HepG2 (cell line): ENCODE measurements at regions not wholly inside any gene's neighbourhood (a gene's known extent, or its start where the extent isn't known, plus 50 kb on each side); places are given as distances from the start of the nearest gene placed in this dataset.

ENCODE experiments used
- ATAC-seq: fragments of 200-7000 bp; cut with Tn5 transposase; 3 replicates; pipeline ENCODE4 v1.9.1; 2020; ENCODE audit warnings: mild to moderate bottlenecking, moderate library complexity
- BruUV-seq: library from RNA; stranded (reverse); fragments of 400-500 nt; replicated peaks from 2 replicates; lab custom pipeline; 2021; lab: Mats Ljungman, UMichigan
- CTCF ChIA-PET: fragments of 300-600 bp; formaldehyde crosslinking; extraction: SDS; loops from one replicate; lab custom pipeline; 2021; ENCODE audit warnings: low total read pairs, inconsistent platforms, low intra/inter-chr PET ratio; lab: Yijun Ruan, JAX
- POLR2A ChIA-PET: fragments of 350-600 bp; sonication (Branson Sonifier 250); formaldehyde crosslinking; loops from one replicate; lab custom pipeline; 2020; ENCODE audit warnings: antibody characterized with exemption, inconsistent platforms; lab: Yijun Ruan, JAX
- DNase-seq: peaks from one replicate; pipeline ENCODE4 v3.0.0-alpha.2; 2015; ENCODE audit warnings: low spot score
- FAIRE-seq: peaks from 3 replicates; lab custom pipeline; 2011; peaks lifted over from hg19 to GRCh38; lab: Jason Lieb, UNC
- H2AFZ ChIP-seq: one replicate; pipeline ENCODE4 v1.6.1; 2011; ENCODE audit warnings: low read length, inconsistent platforms
- H3K27ac ChIP-seq: fragments of 300-600 bp; 3 replicates; pipeline ENCODE4 v1.8.0; 2011; ENCODE audit warnings: mixed run types, mild to moderate bottlenecking, mixed read lengths, low read length, inconsistent platforms; ENCODE audit not compliant: insufficient read depth; ENCODE audit errors: extremely low read length
- H3K27me3 ChIP-seq, 2 experiments: fragments of 200-600 bp in 1 of 2; 2 replicates in 1 of 2; 3 replicates in 1 of 2; pipeline versions ENCODE4 v1.6.0 to v1.8.0; 2011; ENCODE audit warnings: low read length in 2 of 2, mild to moderate bottlenecking in 2 of 2, moderate library complexity in 2 of 2, inconsistent platforms in 1 of 2; ENCODE audit not compliant: insufficient read depth in 2 of 2, control insufficient read depth in 1 of 2
- H3K36me3 ChIP-seq, 2 experiments: fragments of 200-600 bp in 1 of 2; replicated peaks in 1 of 2; 2 replicates in 1 of 2; 3 replicates in 1 of 2; pipeline versions ENCODE4 v1.5.1 to v1.8.0; 2011; ENCODE audit warnings: low read length in 2 of 2, inconsistent platforms in 1 of 2; ENCODE audit not compliant: insufficient read depth in 2 of 2, control insufficient read depth in 1 of 2
- H3K4me1 ChIP-seq: 2 replicates; pipeline ENCODE4 v1.5.1; 2012; ENCODE audit warnings: low read length, inconsistent platforms; ENCODE audit not compliant: insufficient read depth
- H3K4me2 ChIP-seq: 2 replicates; pipeline ENCODE4 v1.6.0; 2011; ENCODE audit warnings: low read depth, low read length, inconsistent platforms
- H3K4me3 ChIP-seq, 3 experiments: fragments of 200-600 bp in 1 of 3; sonication (generic), shearing (Covaris generic) in 1 of 3; replicated peaks in 1 of 3; 2 replicates each; pipeline ENCODE4 v1.5.1; 2011 to 2016; ENCODE audit warnings: low read length in 3 of 3, inconsistent platforms in 2 of 3, low read depth in 2 of 3, mild to moderate bottlenecking in 2 of 3, control low read depth in 1 of 3, mixed read lengths in 1 of 3; ENCODE audit not compliant: insufficient read depth in 1 of 3
- H3K79me2 ChIP-seq: one replicate; pipeline ENCODE4 v1.6.1; 2011; ENCODE audit warnings: low read length, inconsistent platforms; ENCODE audit not compliant: insufficient read depth
- H3K9ac ChIP-seq: 2 replicates; pipeline ENCODE4 v1.6.0; 2011; ENCODE audit warnings: mild to moderate bottlenecking, low read depth, low read length, inconsistent platforms; ENCODE audit not compliant: insufficient read depth
- H3K9me3 ChIP-seq: 2 replicates; pipeline ENCODE4 v1.5.1; 2012; ENCODE audit warnings: mild to moderate bottlenecking, low read length
- H4K20me1 ChIP-seq: 2 replicates; pipeline ENCODE4 v1.6.0; 2011; ENCODE audit warnings: inconsistent platforms, mild to moderate bottlenecking, low read length, moderate library complexity; ENCODE audit not compliant: insufficient read depth
- CBX5 ChIP-seq: sonication (generic); formaldehyde crosslinking; IDR thresholded peaks from 2 replicates; pipeline ENCODE4 v1.4.0; 2020; ENCODE audit warnings: missing genetic modification reagents, borderline replicate concordance
- FOXP1 ChIP-seq, 2 experiments: fragments of 450-650 bp in 1 of 2; IDR thresholded peaks; 2 replicates each; pipeline ENCODE4 v1.6.1; 2017 to 2018; ENCODE audit warnings: antibody characterized with exemption in 1 of 2
- HHEX ChIP-seq: IDR thresholded peaks from 2 replicates; pipeline ENCODE4 v1.6.1; 2016; ENCODE audit warnings: control low read depth
- RBAK ChIP-seq: sonication (generic); formaldehyde crosslinking; IDR thresholded peaks from 2 replicates; pipeline ENCODE4 v1.5.1; 2020; ENCODE audit warnings: mild to moderate bottlenecking, missing genetic modification reagents
- SNAPC2 ChIP-seq: sonication (generic); formaldehyde crosslinking; IDR thresholded peaks from 2 replicates; pipeline ENCODE4 v1.8.1; 2022; ENCODE audit warnings: mild to moderate bottlenecking, missing genetic modification reagents
- TP53 ChIP-seq: sonication (generic); formaldehyde crosslinking; conservative IDR thresholded peaks from 2 replicates; pipeline ENCODE4 v1.4.0; 2020; ENCODE audit warnings: missing genetic modification reagents
- ZFY ChIP-seq: sonication (generic); formaldehyde crosslinking; IDR thresholded peaks from 2 replicates; pipeline ENCODE4 v1.4.0; 2020; ENCODE audit warnings: missing genetic modification reagents
- ZMYM4 ChIP-seq: sonication (generic); formaldehyde crosslinking; IDR thresholded peaks from 2 replicates; pipeline ENCODE4 v1.8.1; 2023; ENCODE audit warnings: mild to moderate bottlenecking, missing genetic modification reagents
- ZNF567 ChIP-seq: sonication (generic); formaldehyde crosslinking; IDR thresholded peaks from 2 replicates; pipeline ENCODE4 v1.8.1; 2023; ENCODE audit warnings: mild to moderate bottlenecking, missing genetic modification reagents, borderline replicate concordance
- ZNF660 ChIP-seq: sonication (generic); formaldehyde crosslinking; IDR thresholded peaks from 2 replicates; pipeline ENCODE4 v1.5.1; 2020; ENCODE audit warnings: mild to moderate bottlenecking, low read depth, missing genetic modification reagents, borderline replicate concordance
- ZNF670 ChIP-seq: sonication (generic); formaldehyde crosslinking; IDR thresholded peaks from 2 replicates; pipeline ENCODE4 v1.8.0; 2022; ENCODE audit warnings: mild to moderate bottlenecking, missing genetic modification reagents, borderline replicate concordance
- ZNF703 ChIP-seq: sonication (generic); formaldehyde crosslinking; IDR thresholded peaks from 2 replicates; pipeline ENCODE4 v1.5.1; 2020; ENCODE audit warnings: missing genetic modification reagents, mild to moderate bottlenecking, moderate library complexity, borderline replicate concordance
- ZNF740 ChIP-seq: sonication (generic); formaldehyde crosslinking; IDR thresholded peaks from 2 replicates; pipeline ENCODE4 v1.4.0; 2020; ENCODE audit warnings: missing genetic modification reagents
- ZNF775 ChIP-seq: sonication (generic); formaldehyde crosslinking; IDR thresholded peaks from 2 replicates; pipeline ENCODE4 v1.4.0; 2020; ENCODE audit warnings: missing genetic modification reagents, mild to moderate bottlenecking, moderate library complexity, borderline replicate concordance
- ZNF781 ChIP-seq: sonication (generic); formaldehyde crosslinking; IDR thresholded peaks from 2 replicates; pipeline ENCODE4 v1.5.1; 2020; ENCODE audit warnings: borderline replicate concordance, mild to moderate bottlenecking, missing genetic modification reagents; ENCODE audit errors: not compliant biosample characterization
- ZXDC ChIP-seq: sonication (generic); formaldehyde crosslinking; IDR thresholded peaks from 2 replicates; pipeline ENCODE4 v1.5.0; 2020; ENCODE audit warnings: mild to moderate bottlenecking, missing genetic modification reagents
- WGBS: methylation state at CpG from one replicate; pipeline ENCODE4 v1.1.6; 2017; ENCODE audit warnings: low lambda C conversion rate; 5-methylcytosine and 5-hydroxymethylcytosine counted together
- in situ Hi-C: cut with HindIII; loops from 2 replicates; pipeline ENCODE4 v1.10.0; 2017; ENCODE audit warnings: low pct_unique_long_range_greater_than_20kb; ENCODE audit not compliant: extremely low pct_ligation_motif_present
- intact Hi-C: fragments of 100-400 bp; cut with micrococcal nuclease; formaldehyde crosslinking; loops from one replicate; pipeline ENCODE4 v1.10.0; 2022; ENCODE audit not compliant: unreplicated experiment
- TF ChIP-seq, protein P1 (sequence below): sonication (generic); formaldehyde crosslinking; IDR thresholded peaks from 2 replicates; pipeline ENCODE4 v1.4.0; 2020; ENCODE audit warnings: mild to moderate bottlenecking, missing genetic modification reagents, borderline replicate concordance
- TF ChIP-seq, protein P2 (sequence below): sonication (generic); formaldehyde crosslinking; IDR thresholded peaks from 2 replicates; pipeline ENCODE4 v1.5.0; 2020; ENCODE audit warnings: missing genetic modification reagents

DNA sequence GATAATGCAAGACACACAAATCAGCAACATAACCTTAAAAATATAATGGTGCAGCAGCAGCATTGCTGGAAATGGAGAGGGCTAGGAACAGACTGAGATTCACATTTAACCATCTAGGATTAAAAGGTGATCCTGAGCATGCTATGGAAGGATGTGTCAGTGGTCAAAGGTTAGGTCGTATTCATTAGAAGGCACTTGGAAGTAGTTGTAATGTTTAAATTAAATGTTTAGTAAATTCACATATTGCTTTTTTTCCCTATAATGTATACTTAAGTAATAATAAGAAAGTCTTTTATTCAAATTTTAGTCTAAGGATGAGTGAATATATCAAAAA, 368.6 kb upstream of the PDE3A start (continued):
- TF ChIP-seq, protein P1, sequence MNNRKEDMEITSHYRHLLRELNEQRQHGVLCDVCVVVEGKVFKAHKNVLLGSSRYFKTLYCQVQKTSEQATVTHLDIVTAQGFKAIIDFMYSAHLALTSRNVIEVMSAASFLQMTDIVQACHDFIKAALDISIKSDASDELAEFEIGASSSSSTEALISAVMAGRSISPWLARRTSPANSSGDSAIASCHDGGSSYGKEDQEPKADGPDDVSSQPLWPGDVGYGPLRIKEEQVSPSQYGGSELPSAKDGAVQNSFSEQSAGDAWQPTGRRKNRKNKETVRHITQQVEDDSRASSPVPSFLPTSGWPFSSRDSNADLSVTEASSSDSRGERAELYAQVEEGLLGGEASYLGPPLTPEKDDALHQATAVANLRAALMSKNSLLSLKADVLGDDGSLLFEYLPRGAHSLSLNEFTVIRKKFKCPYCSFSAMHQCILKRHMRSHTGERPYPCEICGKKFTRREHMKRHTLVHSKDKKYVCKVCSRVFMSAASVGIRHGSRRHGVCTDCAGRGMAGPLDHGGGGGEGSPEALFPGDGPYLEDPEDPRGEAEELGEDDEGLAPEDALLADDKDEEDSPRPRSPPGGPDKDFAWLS (CRISPR knock-in tag), result no peak
- TF ChIP-seq ZMYM4, result no peak
- no peak for TF ChIP-seq TP53 (CRISPR knock-in tag)
- TF ChIP-seq, protein P2, sequence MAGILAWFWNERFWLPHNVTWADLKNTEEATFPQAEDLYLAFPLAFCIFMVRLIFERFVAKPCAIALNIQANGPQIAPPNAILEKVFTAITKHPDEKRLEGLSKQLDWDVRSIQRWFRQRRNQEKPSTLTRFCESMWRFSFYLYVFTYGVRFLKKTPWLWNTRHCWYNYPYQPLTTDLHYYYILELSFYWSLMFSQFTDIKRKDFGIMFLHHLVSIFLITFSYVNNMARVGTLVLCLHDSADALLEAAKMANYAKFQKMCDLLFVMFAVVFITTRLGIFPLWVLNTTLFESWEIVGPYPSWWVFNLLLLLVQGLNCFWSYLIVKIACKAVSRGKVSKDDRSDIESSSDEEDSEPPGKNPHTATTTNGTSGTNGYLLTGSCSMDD (CRISPR knock-in tag), result no peak
- TF ChIP-seq FOXP1 (IDR thresholded peaks at IDR 0.05), result no peak
- no peak for TF ChIP-seq FOXP1 (CRISPR knock-in tag; IDR thresholded peaks at IDR 0.05)
- no peak for TF ChIP-seq ZXDC (CRISPR knock-in tag)

DNA sequence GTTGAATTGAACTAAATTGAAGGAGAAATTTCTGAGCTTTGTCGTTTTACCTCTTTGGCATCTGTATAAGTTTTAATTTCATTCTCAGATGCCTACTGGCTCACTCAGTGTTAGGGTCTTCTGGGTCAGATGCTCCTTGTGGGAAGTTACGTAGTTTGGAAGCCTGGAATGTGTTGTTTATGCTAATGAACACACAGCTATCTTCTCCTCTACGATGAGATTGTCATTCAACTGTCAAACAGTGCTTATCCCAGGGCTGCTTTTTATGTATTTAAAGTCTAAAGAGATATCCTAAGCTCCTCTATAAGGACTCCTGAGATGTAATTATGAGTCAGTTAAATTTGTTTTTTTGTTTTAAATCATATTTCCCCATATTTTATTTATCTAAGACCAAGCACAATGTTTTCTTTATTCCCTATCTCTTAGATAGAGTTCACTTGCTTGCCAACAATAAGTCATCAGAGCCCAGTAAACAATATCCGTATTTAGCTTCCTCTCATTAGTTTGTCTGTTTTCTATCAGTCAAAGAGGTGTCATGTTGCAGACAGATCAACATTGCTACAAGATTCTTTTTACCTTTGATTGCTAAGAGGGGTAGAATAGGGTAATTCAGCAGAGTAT, 368.0 kb upstream of the PDE3A start:
- no TSS peak for BruUV-seq
- H2AFZ ChIP-seq, result no peak overlapping the region
- no peak for FAIRE-seq

More for the DNA sequence above, 368.0 kb upstream of the PDE3A start:
- no peaks in the 10 kb centered on the region for H4K20me1 ChIP-seq
- H3K9me3 ChIP-seq, result no peaks in the 10 kb centered on the region
- no peaks in the 10 kb centered on the region for H3K27me3 ChIP-seq
- no peak overlapping the region for H3K4me3 ChIP-seq
- ATAC-seq (no peak), DNase-seq (no peak)
- in situ Hi-C loops (no loop called here), intact Hi-C loops (no loop called here)
- POLR2A ChIA-PET, result no interaction called here
- no peaks in the 10 kb centered on the region for H3K36me3 ChIP-seq
- CTCF ChIA-PET, result no interaction called here
- no peaks in the 10 kb centered on the region for H3K79me2 ChIP-seq
- no peak overlapping the region for H3K4me2 ChIP-seq
- no peak overlapping the region for H3K9ac ChIP-seq
- H3K4me1 ChIP-seq, result no peaks in the 10 kb centered on the region
- TF ChIP-seq CBX5 (CRISPR knock-in tag) (no peak), ZNF670 (no peak), ZNF781 (CRISPR knock-in tag) (no peak), ZNF775 (CRISPR knock-in tag) (no peak), HHEX (no peak), ZNF740 (no peak), SNAPC2 (CRISPR knock-in tag) (no peak), RBAK (CRISPR knock-in tag) (no peak), ZNF660 (CRISPR knock-in tag) (no peak), ZNF567 (CRISPR knock-in tag) (no peak), ZFY (CRISPR knock-in tag) (no peak), ZNF703 (CRISPR knock-in tag) (no peak)
- WGBS, result 0% methylated on average over 4 of the region's 4 CpGs
- no peak overlapping the region for H3K27ac ChIP-seq
